WERI-Rb-1 (cell line): ENCODE measurements at regions not wholly inside any gene's neighbourhood (a gene's known extent, or its start where the extent isn't known, plus 50 kb on each side); places are given as distances from the start of the nearest gene placed in this dataset.

Experiments
- DNase-seq: peaks from one replicate; pipeline ENCODE4 v3.0.0-alpha.2; 2020
- H3K27ac ChIP-seq: fragments of 250-450 bp; sonication (Bioruptor Pico); 2 replicates; pipeline ENCODE4 v1.5.1; 2020; ENCODE audit warnings: mild to moderate bottlenecking, moderate library complexity
- H3K27me3 ChIP-seq: fragments of 250-450 bp; sonication (Bioruptor Pico); 2 replicates; pipeline ENCODE4 v1.5.1; 2021; ENCODE audit warnings: mild to moderate bottlenecking, low read depth, moderate library complexity; ENCODE audit not compliant: insufficient read depth, severe bottlenecking
- H3K36me3 ChIP-seq: fragments of 250-450 bp; sonication (Bioruptor Pico); 2 replicates; pipeline ENCODE4 v1.5.1; 2020; ENCODE audit warnings: mild to moderate bottlenecking, moderate library complexity
- H3K4me3 ChIP-seq: 2 replicates; pipeline ENCODE4 v1.5.1; 2011; ENCODE audit warnings: low read depth, mild to moderate bottlenecking, control low read depth, low read length
- H3K9me3 ChIP-seq: fragments of 250-450 bp; sonication (Bioruptor Pico); 2 replicates; pipeline ENCODE4 v1.5.1; 2021; ENCODE audit warnings: mild to moderate bottlenecking, moderate library complexity; ENCODE audit not compliant: severe bottlenecking
- CTCF ChIP-seq: IDR thresholded peaks from 2 replicates; pipeline ENCODE4 v1.5.1; 2011; ENCODE audit warnings: low read depth, mild to moderate bottlenecking, control low read depth, inconsistent platforms, low read length

GRCh38 chr2:201973305-201973928, 60.2 kb upstream of the FZD7 start:
- Histone ChIP-seq H3K36me3 (no peaks in the 10 kb centered on the region), H3K4me3 (no peak overlapping the region), H3K27ac (no peak overlapping the region), H3K27me3 (no peaks in the 10 kb centered on the region), H3K9me3 (no peaks in the 10 kb centered on the region)
- TF ChIP-seq CTCF = no peak
- no peak for DNase-seq

- Histone ChIP-seq H3K4me3 (no peak overlapping the region), H3K27me3 (no peaks in the 10 kb centered on the region), H3K9me3 (no peaks in the 10 kb centered on the region), H3K36me3 (no peaks in the 10 kb centered on the region), H3K27ac (no peak overlapping the region)
- no peak for DNase-seq
- no peak for TF ChIP-seq CTCF
Observed at GRCh38 chr2:201974171-201975100, 59.2 kb upstream of the FZD7 start.

DNA sequence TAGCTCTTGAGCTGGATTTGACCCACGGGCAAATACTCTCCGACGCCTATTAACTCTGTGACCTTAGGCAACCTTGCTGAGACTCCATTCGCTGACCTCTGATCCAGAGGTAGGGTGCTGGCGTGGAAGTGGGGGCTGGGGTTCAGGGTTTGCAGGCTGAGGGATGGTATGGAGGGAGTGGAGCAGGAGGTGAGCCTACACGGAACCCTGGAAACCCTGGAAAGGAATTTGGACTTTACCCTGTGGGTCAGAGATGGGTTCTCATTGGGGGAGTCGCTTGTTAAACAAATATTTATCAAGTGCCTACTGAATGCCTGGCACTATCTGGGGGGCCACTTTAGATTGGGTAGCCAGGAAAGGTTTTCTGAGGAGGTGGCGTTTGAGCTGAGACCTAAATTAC, 58.2 kb upstream of the FZD7 start:
- Histone ChIP-seq H3K4me3 (no peak overlapping the region), H3K27ac (no peak overlapping the region), H3K27me3 (no peaks in the 10 kb centered on the region), H3K9me3 (no peaks in the 10 kb centered on the region), H3K36me3 (no peaks in the 10 kb centered on the region)
- no peak for TF ChIP-seq CTCF
- no peak for DNase-seq

- no peak for DNase-seq
- no peak overlapping the region for H3K27ac ChIP-seq
- H3K9me3 ChIP-seq = no peaks in the 10 kb centered on the region
- no peaks in the 10 kb centered on the region for H3K36me3 ChIP-seq
- no peak for TF ChIP-seq CTCF
- no peaks in the 10 kb centered on the region for H3K27me3 ChIP-seq
- no peak overlapping the region for H3K4me3 ChIP-seq
Observed at GRCh38 chr2:201975964-201976612, 57.6 kb upstream of the FZD7 start.

DNA sequence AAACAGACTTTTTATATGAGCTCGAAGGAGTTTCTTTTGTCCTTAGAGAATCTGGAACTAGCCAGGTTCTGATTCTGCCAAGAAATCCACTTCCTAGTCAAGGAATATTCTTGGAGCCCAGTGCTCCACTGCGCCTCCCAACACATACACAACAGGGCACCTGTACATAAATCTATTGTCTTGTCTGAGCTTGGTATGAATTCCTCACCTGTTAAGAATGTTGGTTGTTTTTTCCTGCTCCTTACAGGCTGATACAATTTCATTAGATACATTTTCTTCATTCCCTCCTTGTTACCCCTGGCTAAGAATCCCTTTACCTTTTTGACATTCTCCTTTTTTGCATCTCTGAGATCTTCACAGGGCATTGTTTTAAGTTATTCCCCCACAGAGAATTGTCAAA, 56.0 kb upstream of the FZD7 start:
- no peaks in the 10 kb centered on the region for H3K9me3 ChIP-seq
- no peaks in the 10 kb centered on the region for H3K27me3 ChIP-seq
- no peak overlapping the region for H3K27ac ChIP-seq
- H3K4me3 ChIP-seq = no peak overlapping the region
- no peak for TF ChIP-seq CTCF
- H3K36me3 ChIP-seq = no peaks in the 10 kb centered on the region
- DNase-seq = no peak
